T follicular helper cell (primary cell): ENCODE measurements at regions not wholly inside any gene's neighbourhood (a gene's known extent, or its start where the extent isn't known, plus 50 kb on each side); places are given as distances from the start of the nearest gene placed in this dataset.

Source experiments
- DNase-seq: peaks from one replicate; pipeline ENCODE4 v3.0.0-alpha.2; 2020; ENCODE audit warnings: low read depth

DNA sequence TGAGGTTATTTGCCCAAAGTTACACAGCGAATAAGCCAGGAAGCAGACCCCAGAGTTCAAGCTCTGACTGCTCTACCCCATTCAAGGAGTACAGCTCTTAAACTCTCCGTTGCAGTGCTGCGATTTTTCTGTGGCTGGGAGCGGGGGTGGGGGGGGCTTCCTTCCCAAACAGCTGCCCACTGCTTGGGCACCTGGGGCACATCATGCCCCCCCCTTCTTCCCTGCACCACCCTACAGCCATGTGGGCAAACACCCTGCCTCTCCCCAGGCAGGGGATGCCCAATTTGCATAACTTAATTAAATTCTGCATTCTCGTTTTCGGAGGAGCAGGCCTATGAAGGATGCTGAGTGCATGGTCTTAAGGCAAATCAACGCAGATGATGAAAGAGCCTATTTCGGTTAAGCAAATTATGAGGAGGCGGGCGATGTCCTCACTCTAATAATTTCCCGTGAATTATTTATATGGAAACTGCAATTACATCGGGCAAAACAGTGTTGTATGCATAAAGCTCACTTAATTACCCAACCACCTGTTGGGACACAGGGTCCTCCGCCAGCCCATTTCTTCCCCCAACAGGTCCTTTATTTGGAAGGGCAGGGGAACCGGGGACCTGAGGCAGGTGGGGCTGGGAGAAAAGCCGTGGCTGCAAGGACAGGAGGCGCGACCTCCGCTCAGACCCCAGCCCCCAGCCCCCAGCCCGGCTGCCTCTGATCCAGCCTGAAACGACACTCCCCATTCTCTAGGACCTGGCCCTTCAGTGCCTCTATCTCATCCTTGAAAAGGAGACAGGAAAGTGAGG, 610.5 kb downstream of the BUD13 start:
- no peak for DNase-seq

DNA sequence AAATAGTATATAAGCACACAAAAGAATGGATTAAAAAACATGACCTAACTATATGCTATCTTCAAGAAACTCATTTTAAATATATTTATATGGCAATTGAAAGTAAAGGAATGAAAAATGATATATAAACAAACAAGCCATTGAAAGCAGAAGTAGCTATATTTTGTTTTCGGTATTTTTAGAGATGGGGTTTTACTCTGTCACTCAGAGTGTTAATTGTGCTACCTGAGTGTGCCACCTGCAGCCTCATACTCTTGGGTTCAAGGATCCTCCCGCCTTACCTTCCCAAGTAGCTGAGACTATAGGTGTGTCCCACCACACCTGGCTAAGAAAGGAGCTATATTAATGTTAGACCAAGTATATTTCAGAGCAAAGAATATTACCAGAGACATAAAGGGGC, 624.1 kb downstream of the BUD13 start:
- no peak for DNase-seq

- no peak for DNase-seq
Observed at GRCh38 chr11:116148056-116148455, 624.7 kb downstream of the BUD13 start.

DNA sequence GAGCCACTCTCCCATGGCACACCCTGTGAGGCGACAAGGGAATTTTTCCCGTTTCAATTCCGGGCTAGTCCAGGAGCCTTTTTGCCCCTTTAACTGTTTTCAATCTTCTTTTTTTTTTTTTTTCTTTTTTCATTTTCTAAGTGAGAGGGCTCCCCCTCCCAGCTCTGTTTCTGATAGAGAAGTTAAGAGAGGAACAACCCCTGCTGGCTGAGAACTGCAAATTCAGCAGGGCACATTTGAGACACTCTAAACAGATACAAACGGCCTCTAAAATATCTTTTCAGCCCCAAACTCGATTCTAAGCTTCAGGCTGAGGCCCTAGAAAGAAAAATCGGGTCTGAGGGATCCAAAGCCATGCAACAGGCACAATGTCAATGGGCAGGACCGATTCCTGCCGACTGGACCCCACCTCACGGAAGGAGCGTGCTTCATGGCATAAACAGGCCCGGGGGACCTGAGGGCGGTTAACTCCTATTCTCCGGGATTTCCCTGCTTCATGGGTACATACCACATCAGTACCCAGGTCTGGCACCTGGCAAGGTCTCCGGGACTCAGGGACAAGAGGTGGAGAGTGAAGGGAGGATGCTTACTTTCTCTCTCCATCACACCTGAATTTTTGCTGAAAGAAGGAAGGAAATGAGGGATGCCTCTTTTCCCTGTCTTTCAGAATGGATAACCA, 627.5 kb downstream of the BUD13 start:
- DNase-seq: no peak

GRCh38 chr11:116144387-116144958, 628.3 kb downstream of the BUD13 start:
- no peak for DNase-seq

- no peak for DNase-seq
Observed at GRCh38 chr11:116138280-116138679, 634.1 kb upstream of the CADM1 start.

GRCh38 chr11:116137753-116138152, 633.5 kb upstream of the CADM1 start:
- DNase-seq: no peak

DNA sequence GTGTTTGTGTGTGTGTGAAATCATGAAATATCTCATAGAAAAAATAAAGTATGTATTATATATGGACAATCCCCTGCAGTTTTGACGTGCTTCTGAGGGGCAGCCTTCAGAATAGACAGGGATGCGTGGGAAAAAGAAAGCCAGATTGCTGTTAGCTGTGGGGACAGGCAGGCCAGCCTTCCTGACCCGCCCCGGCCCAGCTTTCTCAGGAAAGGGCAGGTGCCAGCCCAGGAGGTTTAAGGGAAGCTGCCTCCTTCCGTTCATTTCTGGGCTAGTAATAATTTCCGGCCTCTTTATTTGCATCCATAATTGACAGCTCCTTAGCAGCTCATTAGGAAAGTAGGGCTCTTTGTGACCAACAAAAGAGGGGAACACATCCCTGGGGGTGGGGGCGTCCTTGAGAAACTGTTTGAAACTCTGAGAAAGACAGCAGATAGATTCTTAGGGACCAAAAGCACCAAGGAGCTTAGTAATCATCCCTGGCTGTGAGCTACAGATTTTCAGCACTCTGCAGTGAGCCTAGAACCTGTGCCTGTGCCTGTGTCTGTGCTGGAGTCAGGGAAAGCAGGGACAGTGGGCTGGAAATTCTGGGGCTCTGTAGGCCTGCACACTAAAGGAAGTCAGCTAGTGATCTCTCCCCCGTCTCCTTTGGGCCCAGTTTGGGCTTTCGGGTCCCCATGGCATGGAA, 632.9 kb upstream of the CADM1 start:
- no peak for DNase-seq

DNA sequence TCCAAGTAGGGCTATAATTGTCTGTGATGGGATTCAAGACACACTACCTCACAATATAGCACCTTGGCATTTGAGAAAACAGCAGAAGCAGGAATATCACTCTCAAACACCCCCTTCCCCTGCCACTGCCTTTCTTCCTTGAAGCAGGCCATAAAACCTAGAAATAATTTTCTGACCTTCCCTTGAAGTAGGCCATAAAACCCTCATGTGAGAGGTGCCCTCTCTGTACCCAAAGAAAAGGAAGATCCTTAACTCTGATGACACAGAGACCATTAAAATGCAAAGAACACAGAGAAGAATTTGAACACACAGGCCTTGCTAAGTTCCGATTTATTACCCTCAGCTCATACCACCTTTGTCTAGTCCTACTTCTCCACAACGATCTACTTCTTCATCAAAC, 631.7 kb upstream of the CADM1 start:
- no peak for DNase-seq

DNA sequence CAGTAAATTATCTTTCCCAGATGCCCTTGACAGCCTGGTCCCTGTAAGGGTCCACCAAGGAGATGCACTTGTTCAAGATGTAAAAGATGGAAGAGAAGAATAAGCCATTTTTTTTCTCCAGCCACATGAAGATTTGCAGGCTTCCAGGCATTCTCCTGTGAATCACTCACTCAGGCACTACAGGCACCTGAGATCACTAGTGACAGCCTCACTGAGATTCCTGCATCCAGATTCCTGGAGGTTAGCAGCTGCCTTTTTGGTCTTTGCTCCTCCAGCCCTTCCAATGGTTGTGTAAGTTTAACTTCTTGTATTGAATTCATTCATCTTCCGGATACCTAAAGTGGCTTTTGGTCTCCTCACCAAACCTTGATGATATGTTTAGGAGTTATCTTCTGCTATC, 630.2 kb upstream of the CADM1 start:
- no peak for DNase-seq

DNA sequence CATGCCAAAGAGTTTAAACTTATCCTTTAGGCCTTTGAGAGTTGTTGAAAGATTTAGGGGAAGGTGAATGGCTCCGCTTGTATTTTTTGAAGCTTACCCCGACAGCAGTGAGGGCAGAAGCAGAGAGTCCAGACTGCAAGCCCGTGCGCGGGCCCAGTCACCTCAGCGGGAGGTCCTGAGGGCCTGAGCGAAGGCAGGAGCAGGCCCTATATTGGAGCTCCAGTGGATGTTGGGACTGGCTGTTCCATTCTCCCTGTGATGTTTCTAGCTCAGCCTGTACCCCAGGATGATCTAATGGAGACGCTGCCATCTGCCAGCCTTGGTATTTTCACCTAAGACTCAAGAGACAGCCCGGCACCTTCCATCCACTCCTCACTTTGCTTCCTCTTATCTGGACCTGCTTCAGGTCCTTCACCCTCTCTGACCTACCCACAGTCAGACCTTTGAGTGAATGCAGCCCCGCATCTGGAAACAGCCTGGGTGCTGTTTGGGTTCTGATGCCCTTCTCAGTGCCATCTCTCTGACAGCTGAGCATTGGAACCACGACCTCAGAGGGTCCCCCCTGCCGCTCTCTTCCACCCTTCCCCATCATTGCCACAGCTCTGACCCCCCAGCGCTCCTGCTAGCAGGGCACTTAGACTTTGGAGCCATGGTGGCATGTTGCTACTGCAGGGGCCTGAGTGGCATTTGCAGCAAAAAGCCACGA, 628.2 kb upstream of the CADM1 start:
- no peak for DNase-seq

GRCh38 chr11:116130122-116130521, 625.9 kb upstream of the CADM1 start:
- DNase-seq: no peak

DNA sequence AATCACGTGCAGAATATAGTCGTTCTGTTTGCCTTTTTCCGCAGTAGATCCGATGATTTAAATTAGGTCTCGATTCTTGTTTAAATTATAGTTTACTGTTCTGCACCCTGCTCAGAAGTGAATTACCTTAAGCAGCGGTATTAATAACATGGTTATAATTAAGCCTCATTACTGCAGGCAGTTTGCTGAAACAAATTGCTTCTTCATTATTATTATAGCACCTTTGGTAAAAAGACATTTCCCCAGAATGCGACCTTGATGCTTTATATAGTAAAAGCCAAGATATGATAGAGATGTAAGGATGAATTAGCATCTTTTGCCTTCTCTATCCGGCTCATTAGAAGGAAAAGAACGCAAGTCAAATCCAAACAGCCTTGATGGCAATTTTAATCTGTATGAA, 625.2 kb upstream of the CADM1 start:
- no peak for DNase-seq

GRCh38 chr11:116126562-116126961, 622.3 kb upstream of the CADM1 start:
- no peak for DNase-seq

DNA sequence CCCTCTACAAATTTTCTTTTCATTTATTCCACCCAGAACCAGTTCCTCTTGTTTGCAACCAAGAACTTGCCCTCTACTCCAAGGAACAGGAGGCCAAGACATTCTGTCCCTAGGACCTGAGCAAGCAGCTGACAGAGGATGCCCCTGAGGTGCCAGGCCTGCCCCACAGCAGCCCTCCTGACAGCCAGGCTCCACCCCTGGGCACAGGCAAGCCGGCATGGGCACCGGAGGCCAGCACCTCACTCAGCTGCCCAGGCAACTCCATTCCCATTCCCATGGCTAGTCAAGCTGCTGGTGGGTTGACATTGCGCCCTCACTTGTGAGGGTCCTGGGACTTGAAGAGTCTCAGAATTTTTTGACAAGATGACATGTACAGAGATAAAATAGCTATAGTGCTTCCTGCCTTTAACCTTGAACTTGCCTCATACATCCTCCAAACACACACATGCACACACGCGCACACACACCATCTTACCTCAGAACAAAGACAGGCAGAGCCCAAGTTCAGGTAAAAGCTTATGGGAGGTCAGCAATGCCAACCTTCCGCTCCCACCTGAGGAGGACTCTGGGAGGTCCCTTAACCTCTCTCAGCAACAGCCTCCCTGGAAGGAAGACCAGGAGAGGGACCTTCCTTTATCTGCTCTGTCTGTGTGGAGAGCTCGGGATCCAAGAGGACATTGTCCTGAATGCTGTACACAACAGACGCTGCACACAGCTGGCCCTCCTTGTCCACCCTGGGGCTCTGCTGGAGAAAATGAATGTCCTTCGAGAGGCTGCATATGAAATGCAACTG, 620.9 kb upstream of the CADM1 start:
- DNase-seq: no peak

GRCh38 chr11:116123739-116124138, 619.5 kb upstream of the CADM1 start:
- no peak for DNase-seq

DNA sequence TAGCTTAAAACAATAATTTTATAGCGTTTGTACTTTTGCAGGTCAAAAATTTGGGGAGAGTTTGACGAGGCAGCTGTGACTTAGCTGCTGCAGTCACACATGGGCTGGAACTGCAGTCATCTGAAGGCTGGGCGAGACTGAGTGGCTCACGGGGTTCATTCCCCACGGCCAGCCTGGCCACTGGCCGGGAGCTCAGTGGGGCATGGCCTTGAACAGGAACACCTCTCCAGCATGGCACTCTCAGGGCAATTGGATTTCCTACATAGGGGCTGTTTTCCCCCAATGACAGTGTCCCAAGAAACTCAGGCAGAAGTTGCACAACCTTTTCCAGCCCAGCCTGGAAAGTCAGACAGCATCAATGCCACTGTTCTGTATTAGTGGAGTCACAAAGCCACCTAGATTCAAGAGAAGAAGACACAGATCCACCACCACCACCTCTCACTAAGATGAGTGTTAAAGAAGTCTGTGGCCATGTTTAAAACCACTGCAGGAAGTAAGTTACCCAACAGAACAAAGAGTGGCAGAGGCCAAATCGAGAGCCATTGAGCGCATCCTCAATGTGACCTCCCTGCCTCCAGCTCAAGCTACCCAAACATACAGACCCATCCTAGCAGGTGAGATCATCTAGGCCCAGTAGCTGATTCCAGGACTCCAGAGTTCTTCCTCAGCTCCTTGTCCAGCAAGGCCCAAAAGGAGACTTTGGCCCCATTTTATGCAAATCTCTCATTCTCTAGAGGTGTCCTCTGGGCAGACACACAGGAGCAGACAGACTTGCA, 618.7 kb upstream of the CADM1 start:
- no peak for DNase-seq

DNA sequence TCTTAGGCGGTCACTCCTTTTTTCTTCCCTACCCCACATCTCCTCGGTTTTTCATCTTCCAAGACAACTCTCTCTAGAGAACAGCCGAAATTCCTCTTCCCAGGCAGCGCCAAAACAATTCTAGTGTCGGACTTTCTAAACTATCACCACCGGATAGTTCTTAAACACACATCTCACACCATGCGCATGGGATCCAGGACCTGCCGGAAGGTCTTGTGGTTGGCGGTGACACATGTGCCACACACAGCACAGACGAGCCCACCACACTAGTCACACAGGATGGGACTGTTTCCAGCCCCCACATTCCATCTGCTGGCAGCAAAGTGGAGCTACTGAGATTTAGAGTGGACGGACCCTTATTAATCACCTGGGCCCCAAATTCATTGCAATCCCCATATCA, 614.9 kb upstream of the CADM1 start:
- DNase-seq: no peak

DNA sequence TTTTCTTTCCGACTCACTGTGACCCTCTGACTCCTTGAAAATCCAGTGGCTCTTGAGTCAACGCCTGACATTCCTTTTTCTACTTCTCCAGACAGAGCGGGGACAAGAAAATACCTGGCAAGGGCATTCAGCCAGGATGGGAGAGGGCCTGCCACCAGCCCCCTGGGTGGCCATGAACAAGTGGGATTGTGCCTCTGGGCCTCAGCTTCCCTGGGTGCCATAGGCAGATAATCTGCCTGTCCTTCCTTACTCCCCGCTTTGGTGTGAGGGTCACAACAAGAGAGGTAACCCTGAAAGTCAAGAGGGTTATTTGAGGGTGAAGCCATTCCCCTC, 613.9 kb upstream of the CADM1 start:
- no peak for DNase-seq

DNA sequence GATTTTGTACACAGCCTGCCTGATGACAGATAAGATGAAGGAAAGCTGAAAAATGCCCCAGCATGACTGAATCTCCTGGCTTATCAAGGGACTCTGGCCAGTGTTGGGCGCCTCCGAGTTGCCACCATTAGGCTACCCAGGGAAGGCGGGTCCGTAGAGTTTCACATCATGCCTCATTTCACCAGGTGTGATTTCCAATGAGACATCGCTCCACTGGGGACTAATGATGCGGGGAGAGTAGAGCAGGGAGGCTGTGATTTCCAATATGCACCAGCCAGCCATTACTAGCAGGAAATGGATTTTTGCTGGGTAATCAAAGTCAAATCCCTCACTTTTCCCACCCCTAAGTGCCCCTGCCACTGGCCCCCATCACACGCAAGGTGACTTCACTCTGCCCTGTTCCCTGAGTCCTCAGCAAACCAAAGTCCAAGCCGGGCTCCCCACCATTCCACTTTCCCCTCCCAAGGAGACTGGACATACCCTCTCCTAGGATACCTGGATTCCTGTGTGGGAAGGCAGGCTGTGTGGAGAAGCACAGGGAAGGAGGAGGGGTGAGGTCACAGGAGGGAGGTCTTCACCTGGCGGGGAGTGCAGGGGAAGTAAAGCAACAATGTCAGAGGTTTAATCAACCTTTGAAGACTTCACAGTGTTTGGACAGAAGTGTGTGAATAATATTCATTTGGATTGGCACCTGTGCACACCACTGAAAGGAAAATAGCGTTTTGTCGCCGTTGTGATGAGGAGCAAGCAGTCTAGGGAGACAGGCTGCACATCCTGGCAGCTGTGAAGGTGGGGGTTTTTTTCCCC, 613.3 kb upstream of the CADM1 start:
- no peak for DNase-seq
